Activated T-cell treated with anti-CD3 and anti-CD28 coated beads for 48 hours (primary cell): ENCODE measurements at regions not wholly inside any gene's neighbourhood (a gene's known extent, or its start where the extent isn't known, plus 50 kb on each side); places are given as distances from the start of the nearest gene placed in this dataset.

Experiments
- DNase-seq: peaks from one replicate; pipeline ENCODE4 v3.0.0-alpha.2; 2020; ENCODE audit warnings: low read depth

- no peak for DNase-seq
Observed at GRCh38 chr3:177512945-177513814, 315.9 kb upstream of the TBL1XR1 start.

GRCh38 chr3:177513815-177514610 lies 316.7 kb upstream of the TBL1XR1 start:
- no peak for DNase-seq

GRCh38 chr3:177514611-177515499 lies 317.6 kb upstream of the TBL1XR1 start:
- no peak for DNase-seq

- DNase-seq, result no peak
Observed at GRCh38 chr3:177515786-177516157, 318.5 kb upstream of the TBL1XR1 start.

GRCh38 chr3:177516158-177517011 lies 319.1 kb upstream of the TBL1XR1 start:
- DNase-seq, result no peak

GRCh38 chr3:177517906-177518305 lies 320.6 kb upstream of the TBL1XR1 start:
- no peak for DNase-seq

- DNase-seq, result no peak
Observed at GRCh38 chr3:177519588-177519987, 322.3 kb upstream of the TBL1XR1 start.

- no peak for DNase-seq
Observed at GRCh38 chr3:177521305-177521704, 324.0 kb upstream of the TBL1XR1 start.

- no peak for DNase-seq
Observed at GRCh38 chr3:177522051-177522450, 324.8 kb upstream of the TBL1XR1 start.

- no peak for DNase-seq
Observed at GRCh38 chr3:177523067-177523675, 325.9 kb upstream of the TBL1XR1 start.

GRCh38 chr3:177523872-177524438 lies 326.7 kb upstream of the TBL1XR1 start:
- DNase-seq, result no peak

GRCh38 chr3:177524742-177525141 lies 327.5 kb upstream of the TBL1XR1 start:
- DNase-seq, result no peak

GRCh38 chr3:177525414-177525813 lies 328.1 kb upstream of the TBL1XR1 start:
- no peak for DNase-seq

GRCh38 chr3:177525987-177526712 lies 328.9 kb upstream of the TBL1XR1 start:
- no peak for DNase-seq

GRCh38 chr3:177527182-177527581 lies 329.9 kb upstream of the TBL1XR1 start:
- no peak for DNase-seq

GRCh38 chr3:177528306-177529070 lies 331.2 kb upstream of the TBL1XR1 start:
- no peak for DNase-seq

GRCh38 chr3:177529071-177529550 lies 331.8 kb upstream of the TBL1XR1 start:
- no peak for DNase-seq

GRCh38 chr3:177529716-177530335 lies 332.5 kb upstream of the TBL1XR1 start:
- DNase-seq, result no peak
